ENCODE measurements at regions not wholly inside any gene's neighbourhood (a gene's known extent, or its start where the extent isn't known, plus 50 kb on each side); places are given as distances from the start of the nearest gene placed in this dataset.

DNA sequence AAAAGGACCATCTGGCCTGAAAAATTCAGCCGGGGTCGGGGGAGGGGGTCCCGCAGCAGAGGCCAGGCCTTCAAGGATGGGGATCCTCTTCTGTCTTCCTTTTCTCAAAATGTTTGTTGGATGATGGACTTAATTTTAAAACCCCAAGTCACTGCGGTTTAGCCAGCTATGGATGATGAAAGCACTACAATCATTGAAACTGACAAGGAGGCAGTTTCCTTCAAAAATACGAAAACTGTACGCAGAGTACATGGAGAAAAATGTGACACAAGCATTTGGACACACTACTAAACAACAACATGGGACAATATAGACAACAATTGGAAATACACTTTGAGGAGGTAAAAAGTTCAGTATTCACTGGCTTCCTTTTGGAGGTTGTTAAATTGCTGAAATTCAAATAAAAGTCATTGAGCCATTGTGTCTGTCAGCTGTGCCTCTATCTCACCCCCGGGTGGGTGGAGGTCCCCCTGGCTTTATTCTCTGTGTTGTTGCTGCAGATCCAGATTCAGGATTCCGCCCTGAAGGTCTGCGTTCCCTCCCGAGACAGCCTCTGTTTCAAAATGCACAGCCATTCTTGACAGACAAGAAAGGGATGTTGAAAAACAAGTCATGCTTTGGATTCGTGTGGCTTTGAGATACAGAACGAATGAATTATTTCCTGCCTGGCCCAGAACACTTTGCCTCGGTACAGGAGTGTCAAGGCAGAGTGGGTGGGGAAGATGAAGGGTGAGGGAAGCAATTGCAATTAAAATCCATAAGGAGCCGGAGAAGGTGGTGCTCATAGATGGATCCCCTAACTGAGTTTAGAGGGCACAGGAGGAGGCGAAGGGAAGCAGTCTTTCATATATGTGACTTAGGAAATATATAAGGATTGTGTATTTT, 118.2 kb downstream of the TTLL2 start:
- Histone ChIP-seq H3K27me3 (no peaks in the 10 kb centered on the region), H3K36me3 (no peaks in the 10 kb centered on the region), H3K9me3 (no peaks in the 10 kb centered on the region), H3K4me1 (peaks cover 0 to 18% (median 0%) of the 10 kb centered on the region in 3 donors), H3K27ac (no peak overlapping the region), H3K4me3 (no peak overlapping the region)
- no peak for TF ChIP-seq CTCF (IDR thresholded peaks at IDR 0.05)
- no peak for TF ChIP-seq POLR2A (IDR thresholded peaks at IDR 0.05)
- TF ChIP-seq EP300 (IDR thresholded peaks at IDR 0.05), result no peak
- ATAC-seq, result no peak
- 70 to 82% methylated on average over 8 to 12 of the region's 15 CpGs for WGBS, 2 donors (ENCODE audit: low coverage in 1 of 2)

DNA sequence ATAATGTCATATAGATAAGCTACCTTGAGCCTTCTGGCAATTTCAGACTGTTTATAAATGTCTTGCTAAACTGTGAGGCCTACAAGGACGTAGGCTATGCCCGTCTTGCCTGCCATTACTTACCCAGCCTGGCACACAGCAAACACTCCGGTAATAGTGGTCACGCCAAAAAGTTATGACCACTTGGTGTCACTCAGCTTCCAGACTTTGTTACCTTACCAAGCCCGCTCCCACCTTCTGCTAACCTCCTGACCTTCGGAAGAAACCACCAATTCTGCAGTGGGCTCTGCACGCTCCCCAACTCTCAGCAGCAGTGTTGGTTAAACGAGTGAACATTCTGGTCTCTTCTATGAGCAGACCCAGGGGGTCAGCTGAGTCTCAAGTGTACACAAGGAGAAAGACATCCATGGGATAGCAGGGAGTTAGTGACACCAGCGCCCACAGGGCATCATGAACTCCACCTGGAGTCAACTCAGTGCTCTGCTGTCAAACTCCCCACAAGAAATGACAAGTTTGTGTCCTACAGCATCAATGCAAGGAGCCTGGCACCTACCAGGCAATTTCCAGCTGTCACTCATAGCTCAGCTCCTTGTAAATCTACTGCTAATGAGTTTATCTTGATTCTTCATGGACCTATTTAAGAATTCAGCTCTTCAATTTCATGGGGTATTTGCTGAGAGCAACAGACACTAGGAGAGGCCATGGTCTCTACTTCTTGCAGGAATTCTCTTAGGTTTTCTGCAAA, 119.9 kb downstream of the TTLL2 start:
- Histone ChIP-seq H3K27ac (no peak overlapping the region), H3K9me3 (no peaks in the 10 kb centered on the region), H3K4me1 (peaks cover 0 to 18% (median 0%) of the 10 kb centered on the region in 3 donors), H3K27me3 (no peaks in the 10 kb centered on the region), H3K36me3 (no peaks in the 10 kb centered on the region), H3K4me3 (no peak overlapping the region)
- no peak for TF ChIP-seq POLR2A (IDR thresholded peaks at IDR 0.05)
- no peak for TF ChIP-seq EP300 (IDR thresholded peaks at IDR 0.05)
- no peak for TF ChIP-seq POLR2AphosphoS5 (IDR thresholded peaks at IDR 0.05)
- TF ChIP-seq CTCF (IDR thresholded peaks at IDR 0.05), result no peak
- ATAC-seq, result no peak
- 97 to 100% methylated on average over 1 to 7 of the region's 9 CpGs for WGBS, 2 donors (ENCODE audit: low coverage in 1 of 2)

DNA sequence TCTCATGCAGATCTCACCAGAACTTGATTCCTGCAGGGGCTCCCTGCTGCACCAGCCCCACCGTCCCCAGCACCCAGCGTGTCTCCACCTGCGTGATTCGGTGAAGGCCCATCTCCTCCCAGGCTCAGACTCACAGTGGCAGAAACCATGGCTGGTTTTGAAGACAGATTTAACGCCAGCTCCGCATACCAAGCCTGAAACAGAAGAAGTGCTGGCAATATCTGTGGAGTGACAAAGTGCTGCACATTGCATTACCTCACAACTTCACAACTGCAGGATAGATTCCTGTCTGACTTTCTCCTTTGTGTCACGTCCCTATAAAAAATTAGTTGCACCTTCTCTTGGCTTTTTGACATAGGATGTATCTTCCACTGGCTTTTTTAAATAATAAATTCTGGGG, 120.7 kb downstream of the TTLL2 start:
- ATAC-seq, result no peak
- 78 to 94% methylated on average over 4 to 5 of the region's 7 CpGs for WGBS, 2 donors (ENCODE audit: low coverage in 1 of 2)
- TF ChIP-seq POLR2AphosphoS5 (IDR thresholded peaks at IDR 0.05), result no peak
- no peak for TF ChIP-seq CTCF (IDR thresholded peaks at IDR 0.05)

GRCh38 chr6:167446046-167446445, 121.2 kb downstream of the TTLL2 start:
- no peaks in the 10 kb centered on the region for H3K36me3 ChIP-seq
- H3K27ac ChIP-seq, result no peak overlapping the region
- no peaks in the 10 kb centered on the region for H3K27me3 ChIP-seq
- H3K9me3 ChIP-seq, result no peaks in the 10 kb centered on the region
- H3K4me3 ChIP-seq, result no peak overlapping the region
- no peak for ATAC-seq
- no peak for TF ChIP-seq CTCF (IDR thresholded peaks at IDR 0.05)
- no peak for TF ChIP-seq POLR2A (IDR thresholded peaks at IDR 0.05)
- TF ChIP-seq EP300 (IDR thresholded peaks at IDR 0.05), result no peak
- no peak for TF ChIP-seq POLR2AphosphoS5 (IDR thresholded peaks at IDR 0.05)
- WGBS, 2 donors (ENCODE audit: low coverage in 1 of 2), result 90 to 92% methylated on average over 2 to 4 of the region's 8 CpGs
- H3K4me1 ChIP-seq, result peaks cover 0 to 17% (median 0%) of the 10 kb centered on the region in 3 donors

More for the DNA sequence above, 120.7 kb downstream of the TTLL2 start:
- Histone ChIP-seq H3K27me3 (no peaks in the 10 kb centered on the region), H3K4me1 (peaks cover 0 to 18% (median 0%) of the 10 kb centered on the region in 3 donors), H3K4me3 (no peak overlapping the region), H3K27ac (no peak overlapping the region), H3K36me3 (no peaks in the 10 kb centered on the region), H3K9me3 (no peaks in the 10 kb centered on the region)
